Epithelial cell of esophagus (primary cell): ENCODE measurements at regions not wholly inside any gene's neighbourhood (a gene's known extent, or its start where the extent isn't known, plus 50 kb on each side); places are given as distances from the start of the nearest gene placed in this dataset.

Experiments
- DNase-seq: peaks from one replicate; pipeline ENCODE4 v3.0.0; 2010; ENCODE audit warnings: low read depth
- H3K4me3 ChIP-seq: 2 replicates; pipeline ENCODE4 v1.5.1; 2011; ENCODE audit warnings: mild to moderate bottlenecking, low read length, control low read depth
- CTCF ChIP-seq: IDR thresholded peaks from 2 replicates; pipeline ENCODE4 v1.5.1; 2011; ENCODE audit warnings: low read depth, mild to moderate bottlenecking, low read length, control low read depth, inconsistent platforms; ENCODE audit not compliant: insufficient read depth; ENCODE audit errors: missing control alignments

GRCh38 chr1:104435255-104435654 is 685.6 kb downstream of the AMY1C start:
- DNase-seq: no peak
- H3K4me3 ChIP-seq: no peak overlapping the region
- no peak for TF ChIP-seq CTCF

GRCh38 chr1:104440011-104440410 is 690.3 kb downstream of the AMY1C start:
- no peak overlapping the region for H3K4me3 ChIP-seq
- TF ChIP-seq CTCF: no peak
- no peak for DNase-seq

- DNase-seq: no peak
- H3K4me3 ChIP-seq: no peak overlapping the region
- no peak for TF ChIP-seq CTCF
These were observed 707.0 kb downstream of the AMY1C start for GRCh38 chr1:104456724-104457123.

- no peak for TF ChIP-seq CTCF
- H3K4me3 ChIP-seq: no peak overlapping the region
- DNase-seq: no peak
These were observed 710.2 kb downstream of the AMY1C start for GRCh38 chr1:104459886-104460285.

GRCh38 chr1:104460880-104461279 is 711.2 kb downstream of the AMY1C start:
- no peak overlapping the region for H3K4me3 ChIP-seq
- DNase-seq: no peak
- no peak for TF ChIP-seq CTCF

- no peak overlapping the region for H3K4me3 ChIP-seq
- TF ChIP-seq CTCF: no peak
These were observed 713.5 kb downstream of the AMY1C start for GRCh38 chr1:104463126-104463697.

GRCh38 chr1:104466068-104466467 is 716.4 kb downstream of the AMY1C start:
- H3K4me3 ChIP-seq: no peak overlapping the region
- DNase-seq: no peak
- TF ChIP-seq CTCF: no peak

More at GRCh38 chr1:104463126-104463697, 713.5 kb downstream of the AMY1C start:
- DNase-seq: no peak
